ENCODE measurements at regions not wholly inside any gene's neighbourhood (a gene's known extent, or its start where the extent isn't known, plus 50 kb on each side); places are given as distances from the start of the nearest gene placed in this dataset.

- no peak for TF ChIP-seq OSR2 (tag by site-specific recombination; IDR thresholded peaks at IDR 0.05)
- TF ChIP-seq MEIS1 (CRISPR knock-in tag; IDR thresholded peaks at IDR 0.05; ENCODE audit: borderline replicate concordance): no peak
- TF ChIP-seq, protein P1, sequence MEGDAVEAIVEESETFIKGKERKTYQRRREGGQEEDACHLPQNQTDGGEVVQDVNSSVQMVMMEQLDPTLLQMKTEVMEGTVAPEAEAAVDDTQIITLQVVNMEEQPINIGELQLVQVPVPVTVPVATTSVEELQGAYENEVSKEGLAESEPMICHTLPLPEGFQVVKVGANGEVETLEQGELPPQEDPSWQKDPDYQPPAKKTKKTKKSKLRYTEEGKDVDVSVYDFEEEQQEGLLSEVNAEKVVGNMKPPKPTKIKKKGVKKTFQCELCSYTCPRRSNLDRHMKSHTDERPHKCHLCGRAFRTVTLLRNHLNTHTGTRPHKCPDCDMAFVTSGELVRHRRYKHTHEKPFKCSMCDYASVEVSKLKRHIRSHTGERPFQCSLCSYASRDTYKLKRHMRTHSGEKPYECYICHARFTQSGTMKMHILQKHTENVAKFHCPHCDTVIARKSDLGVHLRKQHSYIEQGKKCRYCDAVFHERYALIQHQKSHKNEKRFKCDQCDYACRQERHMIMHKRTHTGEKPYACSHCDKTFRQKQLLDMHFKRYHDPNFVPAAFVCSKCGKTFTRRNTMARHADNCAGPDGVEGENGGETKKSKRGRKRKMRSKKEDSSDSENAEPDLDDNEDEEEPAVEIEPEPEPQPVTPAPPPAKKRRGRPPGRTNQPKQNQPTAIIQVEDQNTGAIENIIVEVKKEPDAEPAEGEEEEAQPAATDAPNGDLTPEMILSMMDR (tag by site-specific recombination; IDR thresholded peaks at IDR 0.05): no peak
- no peak for TF ChIP-seq ZNF184 (tag by site-specific recombination; IDR thresholded peaks at IDR 0.05)
- TF ChIP-seq, protein P2, sequence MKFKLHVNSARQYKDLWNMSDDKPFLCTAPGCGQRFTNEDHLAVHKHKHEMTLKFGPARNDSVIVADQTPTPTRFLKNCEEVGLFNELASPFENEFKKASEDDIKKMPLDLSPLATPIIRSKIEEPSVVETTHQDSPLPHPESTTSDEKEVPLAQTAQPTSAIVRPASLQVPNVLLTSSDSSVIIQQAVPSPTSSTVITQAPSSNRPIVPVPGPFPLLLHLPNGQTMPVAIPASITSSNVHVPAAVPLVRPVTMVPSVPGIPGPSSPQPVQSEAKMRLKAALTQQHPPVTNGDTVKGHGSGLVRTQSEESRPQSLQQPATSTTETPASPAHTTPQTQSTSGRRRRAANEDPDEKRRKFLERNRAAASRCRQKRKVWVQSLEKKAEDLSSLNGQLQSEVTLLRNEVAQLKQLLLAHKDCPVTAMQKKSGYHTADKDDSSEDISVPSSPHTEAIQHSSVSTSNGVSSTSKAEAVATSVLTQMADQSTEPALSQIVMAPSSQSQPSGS (tag by site-specific recombination; IDR thresholded peaks at IDR 0.05; ENCODE audit: low read depth): no peak
- TF ChIP-seq ZNF350 (tag by site-specific recombination; IDR thresholded peaks at IDR 0.05): no peak
- no peak for TF ChIP-seq SETDB1 (IDR thresholded peaks at IDR 0.05; ENCODE audit: insufficient read length, low read length)
- no peak for TF ChIP-seq ZNF549 (tag by site-specific recombination; IDR thresholded peaks at IDR 0.05)
- TF ChIP-seq, protein P3, sequence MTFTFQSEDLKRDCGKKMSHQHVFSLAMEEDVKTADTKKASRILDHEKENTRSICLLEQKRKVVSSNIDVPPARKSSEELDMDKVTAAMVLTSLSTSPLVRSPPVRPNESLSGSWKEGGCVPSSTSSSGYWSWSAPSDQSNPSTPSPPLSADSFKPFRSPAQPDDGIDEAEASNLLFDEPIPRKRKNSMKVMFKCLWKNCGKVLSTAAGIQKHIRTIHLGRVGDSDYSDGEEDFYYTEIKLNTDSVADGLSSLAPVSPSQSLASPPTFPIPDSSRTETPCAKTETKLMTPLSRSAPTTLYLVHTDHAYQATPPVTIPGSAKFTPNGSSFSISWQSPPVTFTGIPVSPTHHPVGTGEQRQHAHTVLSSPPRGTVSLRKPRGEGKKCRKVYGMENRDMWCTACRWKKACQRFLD (tag by site-specific recombination; IDR thresholded peaks at IDR 0.05): no peak
Observed at GRCh38 chr1:115499253-115499652, 142.5 kb upstream of the VANGL1 start.
